Endothelial cell of umbilical vein (primary cell): ENCODE measurements at regions not wholly inside any gene's neighbourhood (a gene's known extent, or its start where the extent isn't known, plus 50 kb on each side); places are given as distances from the start of the nearest gene placed in this dataset.

Experiments
- BruUV-seq: library from RNA; stranded (reverse); fragments of 400-500 nt; replicated peaks from 2 replicates; lab custom pipeline; 2021; lab: Mats Ljungman, UMichigan
- CTCF ChIA-PET: fragments of 300-600, 350-600 bp; sonication (Branson Sonifier 250); formaldehyde crosslinking; loops from one replicate; lab custom pipeline; 2021; ENCODE audit warnings: antibody characterized with exemption, inconsistent platforms; lab: Charles Lee
- POLR2A ChIA-PET: fragments of 300-600, 350-600 bp; sonication (Branson Sonifier 250); formaldehyde crosslinking; loops from one replicate; lab custom pipeline; 2021; ENCODE audit warnings: antibody characterized with exemption, inconsistent platforms; lab: Charles Lee
- DNase-seq: peaks from one replicate; pipeline ENCODE4 v3.0.0-alpha.2; 2011; ENCODE audit warnings: low read depth, low spot score
- FAIRE-seq: peaks from 2 replicates; lab custom pipeline; 2011; peaks lifted over from hg19 to GRCh38; lab: Jason Lieb, UNC
- H2AFZ ChIP-seq: 2 replicates; pipeline ENCODE4 v1.6.0; 2012; ENCODE audit warnings: low read depth, low read length, control low read depth, inconsistent platforms
- H3K27ac ChIP-seq: 2 replicates; pipeline ENCODE4 v1.5.1; 2011; ENCODE audit warnings: low read depth, mild to moderate bottlenecking, control low read depth, low read length, moderate library complexity; ENCODE audit not compliant: insufficient read depth
- H3K27me3 ChIP-seq, 2 experiments: 2 replicates each; pipeline versions ENCODE4 v1.6.0 to v1.6.1; 2011; ENCODE audit warnings: low read length in 2 of 2, mixed read lengths in 1 of 2; ENCODE audit not compliant: control insufficient read depth in 2 of 2, insufficient read depth in 2 of 2
- H3K36me3 ChIP-seq, 2 experiments: 2 replicates in 1 of 2; 3 replicates in 1 of 2; pipeline ENCODE4 v1.5.1; 2011; ENCODE audit warnings: low read length in 2 of 2, mild to moderate bottlenecking in 1 of 2, moderate library complexity in 1 of 2; ENCODE audit not compliant: control insufficient read depth in 2 of 2, insufficient read depth in 2 of 2; ENCODE audit errors: extremely low read depth in 1 of 2
- H3K4me1 ChIP-seq: 3 replicates; pipeline ENCODE4 v1.5.1; 2011; ENCODE audit warnings: mild to moderate bottlenecking, low read length; ENCODE audit not compliant: control insufficient read depth, insufficient read depth; ENCODE audit errors: extremely low read depth
- H3K4me2 ChIP-seq: 2 replicates; pipeline ENCODE4 v1.6.1; 2011; ENCODE audit warnings: low read length, control low read depth, mixed read lengths; ENCODE audit not compliant: insufficient read depth
- H3K4me3 ChIP-seq, 3 experiments: fragments of 200-600 bp in 1 of 3; sonication (generic), shearing (Covaris generic) in 1 of 3; replicated peaks in 1 of 3; 2 replicates each; pipeline ENCODE4 v1.5.1; 2011 to 2016; ENCODE audit warnings: control low read depth in 3 of 3, low read length in 3 of 3, mild to moderate bottlenecking in 2 of 3, inconsistent platforms in 1 of 3, low read depth in 1 of 3, moderate library complexity in 1 of 3; ENCODE audit not compliant: insufficient read depth in 1 of 3
- H3K79me2 ChIP-seq: 2 replicates; pipeline ENCODE4 v1.6.0; 2012; ENCODE audit warnings: low read length, inconsistent platforms; ENCODE audit not compliant: control insufficient read depth, insufficient read depth
- H3K9ac ChIP-seq: replicated peaks from 2 replicates; pipeline ENCODE3; 2011; ENCODE audit warnings: low read length, control low read depth; ENCODE audit not compliant: insufficient read depth; ENCODE audit errors: extremely low read depth
- H3K9me1 ChIP-seq: replicated peaks from 3 replicates; pipeline ENCODE4 v1.6.0; 2011; ENCODE audit warnings: mild to moderate bottlenecking, low read length; ENCODE audit not compliant: control insufficient read depth, insufficient read depth; ENCODE audit errors: extremely low read depth
- H3K9me3 ChIP-seq: replicated peaks from 2 replicates; pipeline ENCODE4 v1.5.1; 2012; ENCODE audit warnings: low read length, inconsistent platforms; ENCODE audit not compliant: control insufficient read depth, insufficient read depth
- H4K20me1 ChIP-seq: replicated peaks from 2 replicates; pipeline ENCODE3; 2011; ENCODE audit warnings: mild to moderate bottlenecking, low read length; ENCODE audit not compliant: control insufficient read depth, insufficient read depth; ENCODE audit errors: extremely low read depth
- EZH2 ChIP-seq: IDR thresholded peaks from 2 replicates; pipeline ENCODE4 v1.6.1; 2012; ENCODE audit warnings: borderline replicate concordance, low read depth, mild to moderate bottlenecking, moderate library complexity, low read length, inconsistent platforms; ENCODE audit not compliant: severe bottlenecking
- FOS ChIP-seq: IDR thresholded peaks from 2 replicates; pipeline ENCODE4 v1.6.1; 2011; ENCODE audit warnings: mild to moderate bottlenecking, low read length, moderate library complexity, borderline replicate concordance; ENCODE audit not compliant: insufficient read depth
- GATA2 ChIP-seq: IDR thresholded peaks from 2 replicates; pipeline ENCODE4 v1.7.0; 2011; ENCODE audit warnings: low read depth, mild to moderate bottlenecking, moderate library complexity, mixed read lengths, low read length; ENCODE audit not compliant: insufficient read length, insufficient read depth
- JUN ChIP-seq: IDR thresholded peaks from 2 replicates; pipeline ENCODE4 v1.6.1; 2011; ENCODE audit warnings: borderline replicate concordance, low read depth; ENCODE audit not compliant: insufficient read length, insufficient read depth
- MYC ChIP-seq: IDR thresholded peaks from one replicate; pipeline ENCODE4 v1.6.1; 2011; ENCODE audit warnings: mild to moderate bottlenecking, low read depth, low read length
- POLR2A ChIP-seq: IDR thresholded peaks from 2 replicates; pipeline ENCODE4 v1.6.1; 2012; ENCODE audit warnings: low read depth, mild to moderate bottlenecking, control low read depth, low read length
- POLR2AphosphoS5 ChIP-seq: IDR thresholded peaks from 2 replicates; pipeline ENCODE4 v1.6.1; 2012; ENCODE audit warnings: low read depth, mild to moderate bottlenecking, control low read depth, low read length, moderate library complexity; ENCODE audit not compliant: insufficient read depth
- dilution Hi-C: fragments of 300-500 bp; cut with MboI; formaldehyde crosslinking; loops from one replicate; pipeline ENCODE4 v1.15.0; 2019; ENCODE audit warnings: low sequenced_read_pairs; ENCODE audit not compliant: extremely low pct_ligation_motif_present
- intact Hi-C: fragments of 100-400 bp; cut with micrococcal nuclease; formaldehyde crosslinking; loops from one replicate; pipeline ENCODE4 v1.10.0; 2022
- TF ChIP-seq, protein P1 (sequence below): IDR thresholded peaks from 2 replicates; pipeline ENCODE4 v1.6.1; 2011; ENCODE audit not compliant: insufficient read depth, insufficient read length
- TF ChIP-seq, protein P2 (sequence below), 2 donors: IDR thresholded peaks; 1 replicate in 1 of 2; 2 replicates in 1 of 2; pipeline ENCODE4 v1.5.1; 2011; ENCODE audit warnings: low read length in 2 of 2, mild to moderate bottlenecking in 2 of 2, moderate library complexity in 2 of 2, control low read depth in 1 of 2, inconsistent platforms in 1 of 2, low read depth in 1 of 2; ENCODE audit not compliant: insufficient read depth in 1 of 2; ENCODE audit errors: extremely low read depth in 1 of 2

DNA sequence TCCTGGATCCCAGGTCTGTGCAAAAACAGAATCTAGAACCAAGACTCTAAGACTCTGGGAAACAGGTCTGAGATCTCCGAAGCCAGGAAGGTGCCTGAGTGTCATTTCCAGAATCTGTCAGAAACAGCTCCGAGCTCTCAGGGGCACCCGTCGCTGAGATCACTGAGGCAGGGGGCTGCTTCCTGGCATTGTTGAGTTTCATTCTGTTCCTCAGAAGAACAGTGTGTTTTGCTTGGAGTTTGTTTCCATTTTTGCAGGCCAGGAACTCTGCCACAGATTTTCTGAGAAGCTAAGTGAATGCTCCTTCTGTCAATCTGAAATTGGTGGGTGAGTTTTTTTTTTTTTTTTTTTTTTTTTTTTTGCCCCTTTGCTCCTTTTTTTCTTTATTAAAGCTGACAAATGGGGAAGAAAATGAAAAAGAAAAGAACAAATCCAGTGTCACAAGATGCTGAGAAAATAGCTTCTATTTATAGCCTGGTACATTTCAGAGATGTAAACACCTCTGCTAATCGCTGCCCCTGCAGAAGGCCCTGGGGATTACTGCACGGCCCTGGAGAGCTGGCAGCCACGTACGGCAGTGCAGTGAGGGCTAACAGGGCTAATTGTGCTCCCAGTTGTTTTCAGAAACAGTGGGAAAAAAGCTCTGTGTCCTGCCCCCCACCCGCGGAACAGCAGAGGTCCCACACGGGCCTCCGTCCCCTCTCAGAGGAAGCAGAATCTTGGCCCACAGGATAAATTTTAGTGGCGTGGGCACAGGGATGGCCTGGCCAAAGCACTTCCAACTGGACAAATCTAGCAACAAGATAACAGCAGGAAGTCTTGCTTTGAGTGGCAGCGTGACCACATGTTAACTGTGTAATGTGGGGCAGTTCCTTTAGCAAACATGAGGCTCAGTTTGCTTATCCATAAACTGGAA lies 237.6 kb upstream of the IRS2 start:
- intact Hi-C loops: no loop called here
- dilution Hi-C loops: no loop called here
- POLR2A ChIA-PET: no interaction called here

More for the DNA sequence above, 237.6 kb upstream of the IRS2 start:
- Histone ChIP-seq H3K4me2 (no peak overlapping the region), H2AFZ (no peak overlapping the region), H3K9me3 (no peaks in the 10 kb centered on the region), H3K27ac (no peak overlapping the region), H4K20me1 (no peaks in the 10 kb centered on the region), H3K4me3 (no peak overlapping the region), H3K27me3 (no peaks in the 10 kb centered on the region), H3K79me2 (no peaks in the 10 kb centered on the region), H3K36me3 (no peaks in the 10 kb centered on the region), H3K4me1 (no peaks in the 10 kb centered on the region), H3K9ac (no peak overlapping the region), H3K9me1 (no peaks in the 10 kb centered on the region)
- CTCF ChIA-PET: no interaction called here
- TF ChIP-seq POLR2A (no peak), EZH2 (no peak), JUN (no peak), POLR2AphosphoS5 (no peak), MYC (no peak), GATA2 (no peak), FOS (no peak)
- TF ChIP-seq, protein P1, sequence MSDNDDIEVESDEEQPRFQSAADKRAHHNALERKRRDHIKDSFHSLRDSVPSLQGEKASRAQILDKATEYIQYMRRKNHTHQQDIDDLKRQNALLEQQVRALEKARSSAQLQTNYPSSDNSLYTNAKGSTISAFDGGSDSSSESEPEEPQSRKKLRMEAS: no peak
- TF ChIP-seq, protein P2, sequence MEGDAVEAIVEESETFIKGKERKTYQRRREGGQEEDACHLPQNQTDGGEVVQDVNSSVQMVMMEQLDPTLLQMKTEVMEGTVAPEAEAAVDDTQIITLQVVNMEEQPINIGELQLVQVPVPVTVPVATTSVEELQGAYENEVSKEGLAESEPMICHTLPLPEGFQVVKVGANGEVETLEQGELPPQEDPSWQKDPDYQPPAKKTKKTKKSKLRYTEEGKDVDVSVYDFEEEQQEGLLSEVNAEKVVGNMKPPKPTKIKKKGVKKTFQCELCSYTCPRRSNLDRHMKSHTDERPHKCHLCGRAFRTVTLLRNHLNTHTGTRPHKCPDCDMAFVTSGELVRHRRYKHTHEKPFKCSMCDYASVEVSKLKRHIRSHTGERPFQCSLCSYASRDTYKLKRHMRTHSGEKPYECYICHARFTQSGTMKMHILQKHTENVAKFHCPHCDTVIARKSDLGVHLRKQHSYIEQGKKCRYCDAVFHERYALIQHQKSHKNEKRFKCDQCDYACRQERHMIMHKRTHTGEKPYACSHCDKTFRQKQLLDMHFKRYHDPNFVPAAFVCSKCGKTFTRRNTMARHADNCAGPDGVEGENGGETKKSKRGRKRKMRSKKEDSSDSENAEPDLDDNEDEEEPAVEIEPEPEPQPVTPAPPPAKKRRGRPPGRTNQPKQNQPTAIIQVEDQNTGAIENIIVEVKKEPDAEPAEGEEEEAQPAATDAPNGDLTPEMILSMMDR (IDR thresholded peaks at IDR 0.05; ENCODE audit: extremely low read depth in 1 of 2, insufficient read depth in 1 of 2, low read depth in 1 of 2, low read length in 2 of 2): no peak
- FAIRE-seq (no peak), DNase-seq (no peak)
- no TSS peak for BruUV-seq
